SU-DHL-6 (cell line): ENCODE measurements at regions not wholly inside any gene's neighbourhood (a gene's known extent, or its start where the extent isn't known, plus 50 kb on each side); places are given as distances from the start of the nearest gene placed in this dataset.

Source experiments
- CTCF ChIP-seq: fragments of 200-600 bp; sonication (generic); IDR thresholded peaks from one replicate; pipeline ENCODE4 v1.5.1; 2017; ENCODE audit warnings: antibody characterized with exemption, mild to moderate bottlenecking, low read length, moderate library complexity; ENCODE audit not compliant: insufficient read depth, poor library complexity, severe bottlenecking
- EZH2phosphoT487 ChIP-seq: fragments of 200-600 bp; sonication (generic), shearing (Covaris generic); conservative IDR thresholded peaks from 2 replicates; pipeline ENCODE4 v1.6.1; 2018; ENCODE audit warnings: mild to moderate bottlenecking, antibody characterized with exemption, low read length, moderate library complexity, mixed read lengths

DNA sequence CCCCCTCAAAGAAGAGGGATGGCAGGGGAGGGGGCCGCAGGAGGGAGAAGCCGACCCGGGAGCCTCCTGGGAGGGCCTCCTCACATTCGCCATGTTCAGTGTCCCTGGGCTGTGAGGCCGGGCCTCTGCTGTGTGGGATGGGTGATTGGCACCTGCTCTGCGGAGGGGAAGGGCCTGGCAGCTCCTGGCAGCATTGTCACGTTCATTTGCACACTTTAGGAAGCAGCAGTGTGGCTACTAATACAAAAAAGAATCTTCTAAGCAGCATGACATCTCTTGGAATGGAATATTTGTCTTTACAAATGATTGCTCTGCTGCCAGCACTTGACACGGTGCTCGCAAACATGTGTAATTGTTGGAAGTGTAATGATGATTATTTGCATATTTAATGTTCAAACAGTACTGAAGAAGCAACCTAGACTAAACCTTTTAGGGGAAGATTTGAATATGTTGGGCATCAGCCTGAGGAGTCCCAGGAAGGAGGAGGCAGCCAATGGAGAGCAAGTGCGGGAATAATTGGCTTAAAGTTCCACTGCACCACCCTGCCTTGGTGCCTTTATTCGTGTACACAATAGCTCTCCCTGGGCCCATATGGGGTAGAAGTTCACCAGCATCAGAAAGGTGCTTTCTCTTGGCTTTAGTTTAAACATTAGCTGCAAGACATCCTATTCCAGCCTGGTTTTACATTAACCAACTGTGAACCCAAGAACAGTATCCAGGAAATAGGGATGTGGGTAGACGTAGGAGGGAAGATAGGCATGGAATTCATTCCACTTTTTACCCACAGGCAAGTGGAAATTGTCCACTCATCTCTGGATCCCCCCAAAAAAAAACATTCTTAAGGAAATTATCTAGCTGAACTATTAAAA lies 404.9 kb downstream of the TMEM182 start:
- TF ChIP-seq EZH2phosphoT487: no peak
- TF ChIP-seq CTCF: no peak
